NCI-H345 treated with DMSO at 0.1 percent for 48 hours (cell line): ENCODE measurements at regions not wholly inside any gene's neighbourhood (a gene's known extent, or its start where the extent isn't known, plus 50 kb on each side); places are given as distances from the start of the nearest gene placed in this dataset.

Experiments
- DNase-seq: peaks from one replicate; lab custom pipeline; 2025; ENCODE audit not compliant: unreplicated experiment; lab: John Stamatoyannopoulos, UW

DNA sequence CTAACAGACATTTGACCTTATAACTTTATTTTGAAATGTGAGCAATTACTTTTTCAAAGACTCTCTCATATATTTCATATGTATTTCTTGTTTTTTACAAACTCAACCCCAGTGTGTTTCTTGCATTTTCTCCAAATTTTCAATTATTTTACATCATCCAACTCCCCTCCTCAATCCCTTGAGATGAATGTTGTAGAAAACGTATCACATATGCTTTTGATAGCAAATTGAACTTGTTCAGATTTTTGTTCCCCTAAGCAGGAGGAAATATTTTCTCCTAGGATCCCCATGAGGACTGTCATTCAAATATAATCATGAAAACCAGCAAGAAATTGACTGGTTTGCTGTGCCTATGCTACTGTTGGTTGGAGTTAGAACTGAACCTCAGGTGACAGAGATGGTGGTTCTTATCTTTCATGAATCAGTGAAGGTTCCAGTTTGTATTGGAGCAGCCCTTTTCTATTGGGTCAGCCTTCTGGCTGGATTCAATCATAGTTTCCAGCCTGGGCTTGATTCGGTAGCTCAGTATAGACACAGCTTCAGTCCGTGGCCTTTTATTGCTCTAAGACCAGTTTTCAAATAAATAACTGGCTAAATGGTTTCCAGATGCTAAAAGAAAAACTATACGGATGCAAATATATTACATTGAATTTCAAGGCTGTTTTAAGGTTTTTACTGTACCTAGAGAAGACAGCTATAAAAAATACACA is 591.0 kb downstream of the EPHA4 start:
- DNase-seq: no peak

DNA sequence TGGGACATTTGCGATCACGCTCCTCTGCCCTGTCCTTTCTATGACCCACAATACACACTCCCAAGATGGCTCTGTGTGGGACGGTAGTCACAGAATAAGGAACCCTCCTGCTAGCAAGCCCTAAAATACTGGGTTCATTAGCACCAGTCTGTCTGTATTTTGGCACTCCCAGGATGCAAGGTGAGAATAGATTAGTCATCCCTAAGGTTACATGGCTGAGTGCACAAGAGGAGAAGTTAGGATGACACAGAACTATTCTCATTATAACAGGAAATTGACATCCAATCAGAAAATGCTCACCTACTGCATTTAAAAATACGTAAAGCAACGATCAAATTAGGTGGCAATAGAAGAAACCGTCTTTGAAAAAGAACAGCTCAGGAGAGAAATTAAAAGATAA is 590.2 kb downstream of the EPHA4 start:
- DNase-seq: no peak

DNA sequence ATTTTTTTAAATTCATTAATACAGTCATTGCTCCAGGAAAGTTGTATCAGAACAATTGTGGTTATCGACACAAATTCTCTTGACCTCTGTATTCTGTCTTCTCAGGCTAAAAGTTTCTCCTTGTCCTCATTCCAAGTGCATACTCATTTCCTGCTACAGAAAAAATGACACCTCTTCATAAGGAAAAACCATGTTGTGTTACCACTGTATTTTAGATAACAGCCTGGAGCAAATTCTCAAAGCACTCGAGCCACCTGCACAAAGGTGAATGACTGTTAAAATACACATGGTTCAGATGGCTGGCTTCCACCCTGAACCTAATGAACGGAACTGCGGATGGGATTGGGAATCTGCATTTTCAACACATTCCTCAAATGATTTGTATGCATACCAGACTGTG is 586.5 kb downstream of the EPHA4 start:
- no peak for DNase-seq

DNA sequence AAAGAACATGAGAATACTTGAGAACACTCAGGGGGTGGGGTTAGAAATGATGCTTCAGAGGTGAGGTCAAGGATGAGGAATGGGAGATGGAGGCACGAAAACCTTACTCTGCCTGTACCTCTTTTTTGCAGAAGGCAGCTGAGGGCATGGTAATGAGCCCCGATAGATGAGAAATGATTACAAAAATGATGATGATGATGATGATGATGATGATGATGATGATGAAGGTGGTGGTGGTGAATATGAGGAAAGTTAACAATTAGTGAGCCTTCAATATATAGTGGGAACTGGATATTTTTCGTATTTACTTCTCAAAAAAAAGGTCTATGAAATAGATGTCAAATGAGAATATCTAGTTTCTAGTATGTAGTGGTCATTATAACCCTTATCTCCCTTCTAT is 584.3 kb downstream of the EPHA4 start:
- DNase-seq: no peak

DNA sequence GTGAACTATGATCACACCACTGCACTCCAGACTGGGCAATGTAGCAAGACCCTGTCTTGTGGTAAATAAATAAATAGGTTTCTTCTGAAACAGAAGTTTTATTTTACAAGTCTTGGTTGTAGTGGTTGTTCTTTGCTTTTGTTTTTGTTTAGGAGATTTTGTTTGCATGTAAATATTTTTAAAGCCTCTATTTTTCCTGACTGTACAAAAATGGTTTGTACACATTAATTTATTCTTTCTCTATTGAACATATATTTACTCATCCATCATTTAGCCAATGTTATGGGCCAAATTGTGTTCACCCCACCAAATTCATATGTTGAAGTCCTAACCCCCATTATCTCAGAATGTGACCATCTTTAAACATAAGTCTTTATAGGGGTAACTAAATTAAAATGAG is 580.1 kb downstream of the EPHA4 start:
- DNase-seq: no peak

DNA sequence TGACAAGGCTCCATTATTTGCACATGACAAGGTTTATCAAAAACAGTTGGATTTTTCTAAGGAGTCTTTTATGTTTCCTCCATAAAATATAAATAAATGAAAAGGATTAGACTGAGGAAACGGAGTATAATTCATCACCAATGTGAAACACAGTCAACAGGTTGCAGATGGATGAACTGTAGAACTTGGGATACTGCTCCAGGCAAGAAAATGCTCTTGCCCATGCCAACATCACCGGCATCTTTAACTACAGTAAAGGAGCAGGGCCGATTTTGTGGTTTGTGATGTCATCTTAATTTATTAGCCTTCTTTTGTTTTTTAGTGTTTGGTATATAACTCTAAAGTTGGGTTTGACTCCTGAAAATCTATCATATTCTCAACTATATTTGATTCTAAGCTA is 577.3 kb downstream of the EPHA4 start:
- no peak for DNase-seq

DNA sequence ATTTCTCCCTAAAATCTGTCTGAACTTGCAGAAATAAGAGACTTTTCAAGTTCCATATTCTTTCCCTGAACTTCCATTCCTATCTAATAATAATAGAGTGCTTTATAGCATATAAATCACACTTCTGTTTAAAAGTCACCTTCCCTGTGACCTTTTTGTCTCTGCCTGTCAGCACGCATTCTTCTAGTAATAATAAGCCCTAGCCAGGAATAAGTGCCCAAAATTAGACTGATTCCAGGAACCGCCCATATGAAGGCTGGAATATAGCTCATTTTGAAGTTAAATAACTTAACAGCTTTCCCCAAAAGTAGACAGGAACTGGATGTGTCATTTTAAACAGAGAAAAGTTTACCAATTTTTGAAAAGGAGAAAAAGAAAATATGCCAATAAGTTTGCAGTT is 576.5 kb downstream of the EPHA4 start:
- DNase-seq: no peak

DNA sequence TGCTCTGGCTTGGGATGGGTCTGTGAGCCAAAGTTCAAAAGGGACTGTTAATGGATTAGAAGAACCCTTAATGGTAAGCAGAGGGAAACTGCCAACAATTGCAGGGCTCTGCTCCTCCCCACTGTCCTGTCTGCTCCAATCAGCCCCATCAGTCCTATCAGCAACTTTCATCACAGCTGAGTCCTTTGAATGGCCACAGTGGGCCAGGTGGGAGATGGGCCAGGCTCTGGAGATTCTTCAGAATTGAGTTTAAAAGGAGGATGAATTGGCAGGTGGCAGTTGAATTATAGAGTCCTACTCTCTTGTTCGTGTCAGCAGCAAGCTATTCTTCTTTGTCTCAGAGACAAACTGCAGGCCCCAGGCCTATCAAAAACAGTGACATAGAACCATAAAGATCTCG is 573.9 kb downstream of the EPHA4 start:
- no peak for DNase-seq

DNA sequence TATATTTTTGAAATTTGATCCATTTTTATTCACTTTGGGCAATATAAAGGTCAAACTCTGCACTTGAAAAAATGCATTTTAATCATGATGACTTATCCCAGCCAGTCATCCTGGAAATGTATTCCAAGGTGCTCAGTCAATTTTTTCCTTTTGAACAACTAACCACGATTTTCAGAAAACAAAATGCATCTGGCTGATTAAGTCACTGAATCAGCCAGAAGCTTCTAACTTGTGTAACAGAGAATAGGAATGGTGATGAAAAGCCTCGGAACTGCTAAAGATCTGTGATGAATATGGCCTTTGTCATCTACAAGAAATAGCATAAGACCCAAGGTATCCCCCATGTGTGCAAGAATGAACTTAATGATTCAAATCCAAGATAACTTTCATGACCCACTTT is 572.7 kb downstream of the EPHA4 start:
- DNase-seq: no peak

DNA sequence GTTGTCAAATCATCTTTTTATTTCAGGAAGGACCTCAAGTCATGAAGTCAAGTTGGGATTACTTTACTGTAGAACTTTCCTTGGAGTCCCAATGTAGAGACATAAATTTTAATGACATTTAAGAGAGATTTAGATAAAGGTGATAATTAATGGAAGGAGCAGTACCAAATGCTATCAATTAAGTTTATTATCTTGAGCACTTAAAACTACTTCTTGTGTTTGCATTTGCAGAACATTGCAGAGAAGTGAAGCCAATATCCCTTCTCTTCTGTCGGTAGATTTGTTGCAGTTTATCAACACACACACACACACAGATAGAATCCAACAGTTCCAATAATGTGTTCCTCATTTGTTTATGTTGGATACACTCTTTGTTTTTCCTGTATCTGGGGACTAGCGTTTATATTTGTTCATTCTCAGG is 570.7 kb downstream of the EPHA4 start:
- no peak for DNase-seq

DNA sequence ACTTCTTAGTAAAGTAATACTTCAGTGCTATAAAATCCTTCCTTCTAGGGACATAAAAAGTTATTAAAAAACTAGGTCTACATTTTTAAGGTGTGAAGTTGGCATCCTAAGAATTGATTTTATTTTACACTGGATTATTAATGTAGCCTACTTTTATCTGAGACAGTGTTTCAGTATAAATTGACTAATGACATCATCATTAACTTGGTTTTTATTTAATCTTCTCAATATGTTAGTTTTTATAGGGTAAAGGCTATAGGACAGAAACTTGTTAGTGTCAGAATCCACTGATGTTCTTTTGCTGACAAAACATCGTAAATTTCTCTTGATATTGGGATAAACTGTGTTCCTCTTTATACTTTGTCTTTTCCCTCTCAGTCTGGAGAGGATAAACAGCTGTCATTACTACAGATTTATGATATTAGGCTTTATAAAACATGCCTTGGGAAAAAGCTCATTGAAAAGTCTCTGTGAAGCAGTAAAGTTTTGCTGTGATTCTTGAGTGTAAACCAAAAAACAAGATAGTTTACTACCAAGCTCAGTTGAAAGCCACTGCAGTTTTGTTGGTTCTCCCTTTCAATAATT is 569.9 kb downstream of the EPHA4 start:
- no peak for DNase-seq

DNA sequence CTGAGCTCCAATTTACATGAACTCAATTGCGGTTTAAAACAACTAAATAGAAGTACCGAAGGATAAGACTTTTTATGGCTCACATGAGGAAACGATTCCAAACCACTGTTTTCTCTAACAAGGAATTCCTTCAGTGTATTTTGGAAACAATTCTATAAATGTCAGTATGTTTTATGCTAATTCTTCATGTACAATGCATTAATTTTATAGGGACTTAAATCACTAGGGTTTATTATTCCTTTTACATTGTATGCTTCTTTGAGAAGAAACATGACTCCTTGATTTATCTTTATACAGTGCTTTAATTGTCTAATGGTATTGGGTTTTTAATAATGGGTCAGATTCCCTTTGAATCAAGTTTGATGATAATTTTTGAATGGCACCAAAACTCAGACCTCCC is 566.8 kb downstream of the EPHA4 start:
- DNase-seq: no peak

DNA sequence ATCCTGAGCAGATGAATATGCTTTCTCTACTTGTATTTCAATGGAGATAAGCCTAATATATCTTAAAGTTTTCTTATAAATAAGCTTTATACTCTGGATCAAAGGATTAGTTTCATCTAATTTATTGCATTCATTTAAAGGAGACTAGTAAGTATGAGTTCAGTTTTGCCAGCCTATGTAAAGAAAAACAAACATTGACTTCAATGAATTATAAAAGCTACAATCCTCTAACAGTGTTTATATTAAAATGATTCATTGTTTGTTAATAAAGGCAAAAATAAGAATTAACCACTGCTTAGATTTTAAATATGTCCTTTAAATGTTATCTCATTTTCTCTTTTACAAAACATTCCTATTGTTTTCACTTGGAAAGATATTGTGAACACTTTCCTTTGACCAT is 566.0 kb downstream of the EPHA4 start:
- DNase-seq: no peak

DNA sequence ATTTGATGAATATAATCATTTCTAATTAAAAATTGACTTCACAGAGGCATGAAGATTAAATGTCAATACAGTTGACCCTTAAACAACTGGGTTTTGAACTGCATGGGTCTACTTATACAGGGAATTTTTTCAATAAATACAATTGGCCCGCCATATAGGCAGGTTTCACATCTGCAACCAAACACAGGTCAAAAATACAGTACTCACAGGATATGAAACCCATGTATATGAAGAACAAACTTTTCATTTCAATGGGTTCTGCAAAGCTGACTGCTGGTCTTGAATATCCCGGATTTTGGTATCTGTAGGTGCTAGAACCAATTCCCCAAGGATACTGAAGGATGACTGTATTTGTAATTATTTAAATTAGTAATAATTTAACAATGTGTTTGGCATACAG is 555.6 kb downstream of the EPHA4 start:
- DNase-seq: no peak

DNA sequence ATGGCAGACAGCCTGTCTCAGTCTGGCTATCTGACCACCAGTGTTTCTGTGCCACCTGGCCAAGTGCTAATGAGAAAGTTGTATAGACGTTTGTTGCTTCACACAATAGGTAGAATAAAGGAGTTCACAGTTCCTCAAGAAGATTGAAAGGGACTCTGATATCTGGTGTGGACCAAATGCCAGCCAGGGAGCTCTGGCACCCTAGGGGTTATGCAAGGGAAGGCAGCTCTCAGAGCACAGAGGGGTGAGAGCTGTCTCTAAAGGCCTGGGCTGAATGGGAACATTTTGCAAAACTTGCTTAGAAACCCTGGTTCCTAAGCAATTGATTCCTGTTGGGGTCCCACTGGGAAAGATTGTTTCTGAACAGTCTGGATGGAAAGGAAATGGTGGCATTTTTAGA is 553.8 kb downstream of the EPHA4 start:
- no peak for DNase-seq

DNA sequence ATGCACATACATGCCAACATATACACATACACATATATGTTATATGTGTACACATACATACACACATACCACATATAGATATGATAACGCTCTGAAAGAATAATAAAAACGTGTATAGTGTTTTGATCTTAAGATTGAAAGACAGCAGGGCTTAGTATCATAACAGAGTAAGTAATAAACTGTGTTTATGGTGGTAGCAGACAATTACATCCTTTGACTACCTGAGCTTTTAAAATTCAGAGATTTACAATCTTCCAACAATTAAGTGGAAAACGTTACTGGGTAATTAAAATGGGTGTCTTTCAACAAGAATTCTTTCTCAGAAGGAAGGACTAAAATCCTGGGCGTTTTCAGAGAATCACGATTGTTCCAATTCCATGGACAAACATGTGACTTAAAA is 552.4 kb downstream of the EPHA4 start:
- DNase-seq: no peak

DNA sequence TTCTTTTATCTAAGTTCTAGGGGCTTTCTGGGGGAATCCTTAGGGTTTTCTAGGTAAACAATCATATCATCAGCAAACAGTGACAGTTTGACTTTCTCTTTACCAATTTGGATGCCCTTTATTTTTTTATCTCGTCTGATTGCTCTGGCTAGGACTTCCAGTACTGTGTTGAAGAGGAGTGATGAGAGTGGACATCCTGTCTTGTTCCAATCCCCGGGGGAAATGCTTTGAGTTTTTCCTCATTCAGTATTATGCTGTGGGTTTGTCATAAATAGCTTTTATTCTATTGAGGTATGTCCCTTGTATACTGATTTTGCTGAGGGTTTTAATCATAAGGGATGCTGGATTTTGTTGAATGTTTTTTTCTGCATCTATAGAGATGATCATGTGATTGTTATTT is 549.5 kb downstream of the EPHA4 start:
- no peak for DNase-seq

DNA sequence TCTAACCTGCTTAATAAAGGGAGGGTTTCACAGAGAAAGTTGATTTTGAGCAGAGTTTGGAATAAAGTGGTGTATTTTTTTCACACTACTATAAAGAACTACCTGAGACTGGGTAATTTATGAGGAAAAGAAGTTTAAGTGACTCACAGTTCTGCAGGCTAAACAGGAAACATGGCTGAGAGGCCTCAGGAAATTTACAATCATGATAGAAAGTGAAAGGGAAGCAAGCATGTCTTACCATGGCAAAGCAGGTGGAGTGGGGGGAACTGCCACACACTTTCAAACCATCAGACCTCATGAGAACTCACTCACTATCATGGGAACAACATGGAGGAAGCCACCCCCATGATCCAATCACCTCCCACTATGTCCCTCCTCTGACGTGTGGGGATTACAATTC is 546.7 kb downstream of the EPHA4 start:
- DNase-seq: no peak

DNA sequence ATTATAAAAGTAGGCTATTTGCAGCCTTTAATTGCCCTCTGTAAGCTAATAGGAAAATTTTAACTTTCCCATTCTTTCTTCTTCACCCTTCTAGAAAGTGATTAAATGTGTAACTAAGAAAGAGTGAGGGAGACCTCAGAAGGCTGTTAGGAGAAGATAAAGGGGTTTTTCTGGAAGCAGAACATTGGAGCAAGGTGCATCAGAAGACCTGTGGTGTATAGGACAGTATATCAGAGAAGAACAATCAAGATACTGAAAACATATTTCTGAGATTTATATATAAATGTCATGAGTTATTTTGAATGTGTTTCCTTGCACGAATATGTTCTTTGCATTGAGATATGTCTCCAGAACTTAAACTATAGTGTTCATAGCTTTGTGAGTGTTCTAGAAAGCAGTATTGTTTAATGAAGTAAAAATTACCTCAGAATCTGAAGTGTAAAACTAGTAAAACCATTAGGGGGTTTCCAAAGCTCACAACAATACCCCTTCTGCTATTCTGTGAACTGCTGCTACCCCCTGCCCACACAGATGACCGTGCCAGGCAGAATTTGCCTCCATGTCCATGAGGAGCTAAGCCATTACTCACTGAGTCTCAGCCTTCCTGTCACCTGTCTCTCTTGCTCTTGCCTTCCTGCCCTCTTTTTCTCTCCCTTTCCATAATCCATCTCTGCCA is 537.9 kb downstream of the EPHA4 start:
- DNase-seq: no peak

DNA sequence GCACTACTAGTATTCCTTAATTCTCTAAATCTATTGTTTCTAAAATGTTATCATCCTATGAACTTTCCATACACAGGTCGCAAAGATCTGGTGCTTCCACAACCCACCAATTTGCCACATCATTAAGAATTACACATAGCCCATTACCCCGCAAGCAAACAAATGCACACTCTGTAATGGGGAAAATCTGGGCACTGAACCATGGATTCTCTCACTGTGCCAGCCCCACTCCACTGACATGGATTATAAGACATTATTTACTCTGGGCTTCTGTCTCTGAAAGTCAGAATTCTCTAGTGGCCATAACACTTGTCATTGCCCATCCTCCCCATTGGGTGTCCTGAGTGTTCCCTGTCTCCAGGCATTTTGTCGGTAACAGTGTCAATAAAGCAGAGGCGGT is 537.1 kb downstream of the EPHA4 start:
- no peak for DNase-seq

DNA sequence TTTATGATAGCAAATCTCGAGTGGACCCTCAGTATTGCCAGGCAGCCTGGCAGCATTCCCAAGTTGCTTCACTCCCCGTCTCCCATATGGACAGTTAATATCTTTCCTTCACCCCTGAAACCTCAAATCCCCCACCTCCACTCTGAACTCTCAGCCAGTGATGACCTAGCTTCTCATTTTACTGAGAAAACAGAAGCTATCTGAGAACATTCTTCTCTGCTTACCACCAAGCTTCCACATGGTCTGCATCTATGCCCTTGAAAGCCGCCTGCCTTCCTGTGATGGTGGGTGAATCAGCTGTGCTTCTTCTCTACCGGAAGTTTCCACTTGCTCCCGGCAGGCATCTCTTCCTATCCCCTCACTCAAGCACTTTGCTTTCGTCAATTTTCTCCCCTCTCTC is 529.2 kb downstream of the EPHA4 start:
- DNase-seq: no peak

DNA sequence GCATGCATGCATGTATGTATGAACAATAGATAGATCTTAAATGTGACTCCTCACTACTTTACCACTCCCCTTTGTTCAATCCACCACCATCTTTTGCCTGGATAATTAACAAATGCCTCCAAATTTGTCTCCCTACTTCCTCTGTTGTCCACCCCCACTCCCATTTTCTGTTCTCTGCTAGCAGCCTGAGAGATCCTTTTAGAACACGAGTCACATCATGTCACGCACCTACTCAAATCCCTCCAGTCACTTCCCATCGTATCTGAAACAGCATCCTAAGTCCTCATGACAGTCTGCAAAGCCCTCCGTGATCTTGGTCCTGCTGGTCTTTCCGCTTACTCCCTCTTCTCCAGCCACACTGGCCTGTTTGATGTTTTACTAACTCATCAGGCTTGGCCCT is 527.3 kb downstream of the EPHA4 start:
- no peak for DNase-seq
